ENCODE measurements at regions not wholly inside any gene's neighbourhood (a gene's known extent, or its start where the extent isn't known, plus 50 kb on each side); places are given as distances from the start of the nearest gene placed in this dataset.

DNA sequence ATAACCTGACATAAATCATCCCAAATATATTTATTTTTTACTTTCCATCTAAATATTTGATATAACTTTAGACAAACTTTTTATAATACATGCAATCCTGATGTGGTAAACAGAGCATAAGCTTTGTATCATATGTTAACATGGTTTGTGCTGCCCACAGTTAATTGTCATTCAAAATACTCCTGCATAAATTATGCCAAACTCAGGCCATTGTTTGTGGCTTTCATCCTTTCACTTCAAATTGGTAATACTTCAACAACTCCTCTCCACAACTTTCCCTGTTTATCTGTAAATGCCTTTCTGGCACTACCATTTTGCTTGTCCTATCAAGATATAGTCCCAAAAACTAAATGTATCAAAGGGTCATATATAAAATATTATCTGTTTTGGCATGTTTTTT, 586.7 kb downstream of the HINT1 start:
- H3K27ac ChIP-seq = no peak overlapping the region
- TF ChIP-seq ZFX (IDR thresholded peaks at IDR 0.05) = no peak
- TF ChIP-seq, protein P1, sequence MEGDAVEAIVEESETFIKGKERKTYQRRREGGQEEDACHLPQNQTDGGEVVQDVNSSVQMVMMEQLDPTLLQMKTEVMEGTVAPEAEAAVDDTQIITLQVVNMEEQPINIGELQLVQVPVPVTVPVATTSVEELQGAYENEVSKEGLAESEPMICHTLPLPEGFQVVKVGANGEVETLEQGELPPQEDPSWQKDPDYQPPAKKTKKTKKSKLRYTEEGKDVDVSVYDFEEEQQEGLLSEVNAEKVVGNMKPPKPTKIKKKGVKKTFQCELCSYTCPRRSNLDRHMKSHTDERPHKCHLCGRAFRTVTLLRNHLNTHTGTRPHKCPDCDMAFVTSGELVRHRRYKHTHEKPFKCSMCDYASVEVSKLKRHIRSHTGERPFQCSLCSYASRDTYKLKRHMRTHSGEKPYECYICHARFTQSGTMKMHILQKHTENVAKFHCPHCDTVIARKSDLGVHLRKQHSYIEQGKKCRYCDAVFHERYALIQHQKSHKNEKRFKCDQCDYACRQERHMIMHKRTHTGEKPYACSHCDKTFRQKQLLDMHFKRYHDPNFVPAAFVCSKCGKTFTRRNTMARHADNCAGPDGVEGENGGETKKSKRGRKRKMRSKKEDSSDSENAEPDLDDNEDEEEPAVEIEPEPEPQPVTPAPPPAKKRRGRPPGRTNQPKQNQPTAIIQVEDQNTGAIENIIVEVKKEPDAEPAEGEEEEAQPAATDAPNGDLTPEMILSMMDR (conservative IDR thresholded peaks at IDR 0.05) = no peak

DNA sequence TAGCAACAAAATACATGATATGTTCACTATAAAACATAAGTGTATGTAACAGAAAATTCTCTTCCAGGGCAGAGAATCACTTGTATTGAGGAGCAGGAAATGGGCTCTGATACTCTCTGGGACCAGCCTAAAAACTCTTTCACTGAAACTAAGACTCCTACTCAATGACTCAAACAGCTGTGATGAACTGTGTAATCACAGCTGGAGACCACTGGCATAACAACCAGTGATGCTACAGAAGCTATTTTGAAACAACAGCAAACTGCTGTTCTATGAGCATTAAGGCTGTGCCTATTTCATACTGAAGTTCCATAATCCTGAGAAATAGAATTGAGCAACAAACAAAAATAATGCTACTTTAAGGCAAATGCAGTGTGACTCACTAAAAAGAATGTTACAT, 594.0 kb downstream of the HINT1 start:
- no peak overlapping the region for H3K27ac ChIP-seq
- TF ChIP-seq, protein P1 (conservative IDR thresholded peaks at IDR 0.05) = no peak
- TF ChIP-seq ZFX (IDR thresholded peaks at IDR 0.05) = no peak

DNA sequence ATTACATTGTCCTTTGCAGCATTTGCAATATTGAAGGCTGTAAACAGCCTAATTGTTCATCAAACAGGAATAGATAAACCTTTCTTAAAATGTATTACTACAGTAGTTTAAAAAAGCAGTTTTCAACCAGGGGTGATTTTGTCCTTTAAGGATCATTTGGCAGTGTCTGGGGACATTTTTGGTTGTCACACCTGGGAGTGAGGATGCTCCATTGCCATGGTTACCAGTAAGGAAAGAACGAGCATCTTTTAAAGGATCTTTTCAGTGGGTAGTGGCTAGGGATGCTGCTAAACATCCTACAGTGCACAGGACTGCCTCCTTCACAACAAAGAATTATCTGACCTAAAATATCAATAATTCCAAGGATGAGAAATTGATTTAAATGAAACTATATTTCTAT, 596.3 kb downstream of the HINT1 start:
- TF ChIP-seq, protein P1 (conservative IDR thresholded peaks at IDR 0.05) = no peak
- no peak for TF ChIP-seq ZFX (IDR thresholded peaks at IDR 0.05)
- no peak overlapping the region for H3K27ac ChIP-seq

DNA sequence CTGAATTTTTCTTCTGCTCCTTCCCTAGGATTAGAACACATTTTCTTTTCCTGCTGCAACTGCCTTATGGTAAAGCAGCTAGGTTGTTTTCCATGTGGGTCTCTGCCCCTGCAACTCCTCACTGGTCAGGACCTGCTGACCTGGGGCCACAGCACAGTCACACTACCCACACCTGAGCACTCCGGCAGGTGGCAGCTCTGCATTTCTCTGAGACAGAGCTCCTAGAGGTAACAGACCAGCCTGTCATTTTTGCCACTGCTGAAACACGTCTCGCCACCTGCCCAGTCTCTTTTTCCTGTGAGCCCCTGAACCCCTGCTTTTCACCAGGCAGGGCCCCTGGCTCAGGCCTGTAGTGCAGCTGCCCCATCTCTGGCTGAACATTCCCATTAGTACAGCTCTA, 609.6 kb downstream of the HINT1 start:
- no peak for TF ChIP-seq ZFX (IDR thresholded peaks at IDR 0.05)
- TF ChIP-seq, protein P1 (conservative IDR thresholded peaks at IDR 0.05) = peak; percentile 46
- no peak overlapping the region for H3K27ac ChIP-seq

DNA sequence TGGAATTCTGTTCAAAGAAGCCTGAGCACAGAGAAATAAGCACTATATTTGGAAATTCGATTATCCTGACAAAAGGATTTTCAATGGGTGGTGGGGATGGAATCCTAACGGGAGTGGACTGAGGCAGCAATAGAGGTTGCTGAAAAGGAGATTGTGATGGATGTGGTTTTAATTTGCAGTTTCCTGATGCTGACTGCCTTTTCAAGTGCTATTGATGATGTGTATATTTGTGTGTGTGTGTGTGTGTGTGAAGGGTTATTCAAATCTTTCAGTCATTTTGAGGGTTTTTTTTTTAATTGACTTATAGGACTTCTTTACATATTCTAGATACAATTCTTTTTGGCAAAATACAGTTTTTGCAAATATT, 614.5 kb downstream of the HINT1 start:
- no peak overlapping the region for H3K27ac ChIP-seq
- TF ChIP-seq, protein P1 (conservative IDR thresholded peaks at IDR 0.05) = no peak
- TF ChIP-seq ZFX (IDR thresholded peaks at IDR 0.05) = no peak

DNA sequence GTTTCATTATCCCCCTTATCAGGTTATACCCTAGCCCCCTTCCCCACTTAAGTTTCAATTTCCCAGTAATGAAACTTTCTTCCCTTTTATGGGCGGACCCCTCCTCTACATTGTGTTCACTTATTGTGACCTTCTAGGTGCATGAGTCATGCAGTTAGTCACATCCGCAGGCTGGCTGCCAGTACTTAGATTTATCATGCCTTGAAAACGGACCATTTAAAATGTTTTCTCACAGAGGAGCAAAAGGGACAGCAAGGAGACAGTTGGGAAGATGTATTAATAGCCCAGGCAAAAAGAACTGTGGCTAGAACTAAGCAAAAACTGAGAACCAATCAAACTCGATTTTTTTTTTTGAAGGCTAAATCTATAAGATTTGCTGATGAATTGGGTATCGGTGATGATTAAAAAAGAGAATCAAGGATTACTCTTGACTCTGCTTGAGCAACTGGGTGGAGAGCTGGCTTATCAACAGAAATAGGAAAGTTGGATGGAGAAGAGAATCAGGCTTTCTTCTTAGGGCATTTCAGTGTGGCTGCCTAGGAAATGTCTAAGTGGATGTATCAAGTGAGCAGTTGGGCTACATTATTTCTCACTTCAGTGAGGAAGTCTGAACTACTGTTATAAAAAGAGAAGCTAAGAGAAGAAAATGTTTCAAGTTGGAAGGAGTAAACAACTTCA, 615.0 kb downstream of the HINT1 start:
- no peak overlapping the region for H3K27ac ChIP-seq
- TF ChIP-seq, protein P1 (conservative IDR thresholded peaks at IDR 0.05) = no peak
- TF ChIP-seq ZFX (IDR thresholded peaks at IDR 0.05) = no peak

DNA sequence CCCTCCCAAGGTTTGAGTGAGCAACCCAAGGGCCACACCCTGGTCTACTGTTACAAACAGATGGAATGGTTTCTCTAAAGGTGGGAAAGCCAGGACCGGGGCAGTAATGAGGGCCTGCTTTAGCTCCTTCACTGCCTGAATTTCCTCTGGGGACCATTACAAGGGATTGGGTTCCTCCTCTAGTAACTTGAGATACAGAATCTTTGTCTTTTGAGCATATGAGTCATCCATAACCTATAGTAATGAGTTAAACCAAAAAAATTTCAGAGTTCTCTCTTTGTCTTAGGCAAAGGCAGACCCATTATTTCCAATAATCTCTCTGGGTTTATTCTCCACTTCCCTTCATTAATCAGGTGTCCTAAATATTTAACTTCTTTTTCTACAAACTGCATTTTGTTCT, 618.8 kb downstream of the HINT1 start:
- no peak overlapping the region for H3K27ac ChIP-seq
- no peak for TF ChIP-seq ZFX (IDR thresholded peaks at IDR 0.05)
- TF ChIP-seq, protein P1 (conservative IDR thresholded peaks at IDR 0.05) = no peak
